GM12865 (cell line): ENCODE measurements at regions not wholly inside any gene's neighbourhood (a gene's known extent, or its start where the extent isn't known, plus 50 kb on each side); places are given as distances from the start of the nearest gene placed in this dataset.
"Not testable (repeated sequence)": the region's sequence is repeated elsewhere in the genome, so short reads cannot be mapped to it uniquely, and the experiment has no call there.

ENCODE experiments used
- DNase-seq: peaks from one replicate; pipeline ENCODE4 v3.0.0; 2010; ENCODE audit warnings: low read depth
- H3K4me3 ChIP-seq: 2 replicates; pipeline ENCODE4 v1.5.1; 2011; ENCODE audit warnings: mild to moderate bottlenecking, low read depth, low read length, control low read depth

DNA sequence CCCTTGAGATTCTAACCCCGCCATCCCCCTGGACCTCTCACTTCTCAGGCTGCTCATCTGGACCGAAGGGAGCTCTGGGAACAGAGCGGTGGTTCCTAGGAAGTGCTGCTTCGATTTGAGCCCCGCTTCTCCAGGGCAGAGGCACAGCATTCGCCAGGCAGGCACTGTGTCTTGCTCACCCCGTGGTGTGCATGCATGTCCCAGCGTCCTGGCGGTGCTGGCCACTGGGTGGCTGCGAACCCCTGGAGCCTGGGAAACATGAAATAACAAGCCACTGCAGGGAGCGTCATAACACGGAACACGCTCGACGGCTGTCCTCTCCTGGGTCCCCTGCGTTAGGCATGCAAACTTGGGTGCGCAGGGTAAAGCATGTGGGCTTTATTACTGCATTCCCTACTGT lies 4040.3 kb upstream of the TPTE start:
- not testable (repeated sequence) for DNase-seq, H3K4me3 ChIP-seq

DNA sequence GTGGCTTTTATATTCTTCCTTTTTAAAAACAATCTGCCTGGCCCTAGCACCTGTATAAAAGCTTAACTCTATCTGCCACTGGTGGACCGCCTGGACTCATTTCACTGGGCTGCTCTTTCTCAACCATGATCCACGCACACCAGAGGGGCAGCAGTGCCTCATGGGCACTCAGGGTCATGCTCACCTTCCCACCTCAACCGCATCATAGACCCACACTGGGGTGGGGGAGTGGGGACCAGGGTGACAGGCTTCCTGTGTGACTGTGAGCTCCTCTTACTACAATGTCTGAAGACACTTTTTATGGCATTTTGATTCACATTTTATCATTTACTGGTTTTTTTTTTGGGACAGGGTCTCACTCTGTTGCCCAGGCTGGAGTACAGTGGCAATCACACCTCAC lies 4038.8 kb upstream of the TPTE start:
- not testable (repeated sequence) for DNase-seq, H3K4me3 ChIP-seq

DNA sequence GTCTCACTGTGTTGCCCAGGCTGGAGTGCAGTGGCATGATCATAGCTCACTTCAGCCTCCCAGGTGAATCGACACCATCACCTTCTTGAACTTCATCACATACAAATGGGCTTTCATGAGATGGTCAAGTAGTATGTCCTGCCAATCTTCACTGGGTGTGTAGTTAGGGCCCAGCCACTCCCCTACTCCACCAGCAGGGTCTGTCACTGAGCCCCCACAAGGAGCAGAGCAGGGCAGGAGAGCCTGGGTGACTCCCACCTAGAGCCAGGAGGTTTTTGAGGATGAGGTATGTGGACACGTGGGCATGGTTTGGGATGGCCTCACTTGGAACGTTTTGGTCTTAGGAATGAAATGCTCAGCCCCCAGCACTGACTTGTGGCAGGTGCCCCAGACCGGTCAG lies 4037.7 kb upstream of the TPTE start:
- not testable (repeated sequence) for DNase-seq, H3K4me3 ChIP-seq

DNA sequence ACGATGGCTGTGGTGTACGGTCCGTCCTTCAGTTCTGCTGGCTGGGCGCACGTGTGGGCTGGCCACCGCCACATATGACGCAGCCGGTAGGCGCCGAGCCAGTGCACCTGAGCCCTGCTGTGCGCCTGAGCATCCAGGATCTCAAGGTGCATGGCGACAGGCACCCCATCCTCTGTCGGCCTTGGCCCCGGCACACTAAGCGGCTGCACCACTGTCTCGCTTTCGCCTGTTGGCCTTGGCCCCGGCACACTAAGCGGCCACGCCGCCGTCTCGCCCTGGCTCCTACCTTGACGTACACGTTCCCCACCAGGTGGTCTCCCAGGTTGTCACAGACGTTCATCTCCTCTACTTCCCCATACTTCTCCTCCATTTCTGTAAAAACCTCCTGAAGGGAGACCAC lies 4034.6 kb upstream of the TPTE start:
- not testable (repeated sequence) for H3K4me3 ChIP-seq, DNase-seq

DNA sequence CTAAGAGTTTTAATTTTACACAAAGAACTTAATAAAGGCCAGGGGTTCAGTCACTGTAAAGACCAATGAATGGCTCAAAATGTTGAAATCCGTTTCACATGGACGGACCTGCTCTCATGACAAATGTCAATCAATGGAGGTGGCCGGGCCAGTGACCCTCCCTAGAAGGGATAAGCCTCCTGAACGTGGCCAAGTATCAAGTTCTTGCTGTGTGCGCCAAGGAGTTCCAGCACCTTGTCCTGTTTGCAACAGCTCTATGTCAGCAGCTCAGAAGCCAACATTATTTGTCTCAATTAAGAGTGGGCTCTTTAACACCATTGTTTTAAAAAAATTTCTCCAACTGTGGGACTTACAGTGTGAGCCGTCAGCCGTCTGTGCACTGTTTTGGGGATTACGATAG lies 4028.7 kb upstream of the TPTE start:
- not testable (repeated sequence) for DNase-seq, H3K4me3 ChIP-seq

DNA sequence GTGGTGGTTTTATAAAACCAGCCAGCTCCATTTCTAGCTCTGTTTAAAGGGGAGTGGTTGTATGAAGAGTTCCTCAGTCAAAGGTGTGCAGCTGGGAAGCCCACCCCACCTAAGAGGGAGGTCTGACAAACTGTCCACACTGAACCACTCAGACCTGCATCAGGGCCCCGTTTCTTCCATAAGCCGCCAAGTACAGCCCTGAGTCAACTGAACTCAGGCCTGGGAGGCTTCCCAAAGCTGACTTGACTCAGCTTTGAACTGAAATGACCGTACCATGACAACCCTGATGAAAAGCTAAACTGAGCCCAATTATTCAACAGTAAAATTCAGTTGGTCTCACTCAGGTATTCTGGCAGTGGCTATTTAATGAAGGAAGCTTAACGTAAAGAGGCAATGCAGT lies 4027.4 kb upstream of the TPTE start:
- DNase-seq, H3K4me3 ChIP-seq: not testable (repeated sequence)

DNA sequence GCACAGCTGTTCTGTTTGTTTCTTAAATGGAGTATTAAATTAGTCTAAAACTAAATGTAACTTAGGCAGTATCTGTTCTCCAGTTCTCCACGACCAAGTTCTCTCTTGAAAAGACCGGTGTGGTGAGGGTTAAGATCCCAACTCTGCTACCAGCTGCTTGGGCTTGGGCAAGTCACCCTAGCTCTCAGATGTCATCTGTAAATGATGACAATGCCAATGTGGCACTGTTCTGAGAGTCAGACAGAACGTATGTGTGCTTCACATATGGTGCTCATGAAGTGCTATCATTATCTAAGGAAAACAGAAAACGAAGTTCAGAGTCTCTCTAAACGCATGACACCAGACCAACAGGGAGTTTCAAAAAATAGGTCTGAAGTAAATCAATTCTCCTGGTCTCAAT lies 4025.0 kb upstream of the TPTE start:
- not testable (repeated sequence) for H3K4me3 ChIP-seq

DNA sequence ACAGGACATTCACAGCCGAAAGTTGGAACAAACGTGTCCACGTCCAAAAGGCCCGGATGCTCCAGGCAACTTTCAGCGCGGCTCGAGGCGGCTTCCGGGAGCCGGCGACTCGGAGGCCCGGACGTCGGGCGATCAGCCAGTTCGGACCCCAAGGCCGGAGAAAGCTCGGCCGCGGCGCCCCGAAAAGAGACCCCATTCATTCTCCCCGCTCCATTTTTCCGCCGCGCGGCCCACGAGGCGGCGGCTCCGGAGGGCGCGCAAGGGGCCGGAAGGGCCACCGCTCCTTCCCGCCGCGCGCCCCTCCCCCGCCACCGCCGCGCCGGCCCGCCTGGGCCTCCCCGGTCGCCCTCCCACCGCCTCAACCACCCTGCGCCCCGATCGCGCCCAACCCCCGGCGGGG lies 4022.7 kb upstream of the TPTE start:
- DNase-seq = peak; percentile 37
- peak overlapping the region; percentile 60 for H3K4me3 ChIP-seq

More for the DNA sequence above, 4025.0 kb upstream of the TPTE start:
- not testable (repeated sequence) for DNase-seq

DNA sequence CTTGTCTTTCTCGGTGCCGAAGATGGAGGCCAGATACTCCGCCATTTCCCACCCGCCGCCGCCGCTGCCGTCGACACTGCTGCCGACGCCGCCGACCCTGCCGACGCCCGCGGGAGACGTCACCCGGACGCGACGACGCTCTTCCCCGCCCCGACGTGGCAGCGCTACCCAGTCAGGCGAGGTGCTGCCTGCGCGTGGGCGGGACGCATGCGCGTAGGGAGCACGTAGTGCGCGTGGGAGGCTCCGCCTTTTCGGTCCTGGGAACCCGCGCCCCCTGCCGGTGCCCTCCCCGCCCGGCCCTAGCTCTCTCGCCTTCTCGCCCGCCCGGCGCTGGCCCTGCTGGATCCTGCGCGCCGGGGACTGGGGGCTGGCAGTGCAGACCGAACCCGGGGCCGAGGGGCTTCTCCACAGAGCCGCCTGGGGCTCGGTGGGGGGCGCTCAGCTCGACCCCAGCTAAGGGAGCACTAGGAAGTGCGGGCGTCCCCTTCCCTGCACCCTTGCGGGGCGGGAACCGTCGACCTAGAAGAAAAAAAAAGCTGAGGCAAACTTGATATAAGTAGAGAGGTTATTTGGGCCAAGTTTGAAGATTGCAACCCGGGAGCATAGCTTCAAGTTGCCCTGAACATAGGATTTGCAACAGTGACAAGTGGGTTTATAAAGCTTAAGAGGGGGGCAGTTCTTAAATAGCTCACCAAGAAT lies 4022.1 kb upstream of the TPTE start:
- H3K4me3 ChIP-seq, DNase-seq: not testable (repeated sequence)

DNA sequence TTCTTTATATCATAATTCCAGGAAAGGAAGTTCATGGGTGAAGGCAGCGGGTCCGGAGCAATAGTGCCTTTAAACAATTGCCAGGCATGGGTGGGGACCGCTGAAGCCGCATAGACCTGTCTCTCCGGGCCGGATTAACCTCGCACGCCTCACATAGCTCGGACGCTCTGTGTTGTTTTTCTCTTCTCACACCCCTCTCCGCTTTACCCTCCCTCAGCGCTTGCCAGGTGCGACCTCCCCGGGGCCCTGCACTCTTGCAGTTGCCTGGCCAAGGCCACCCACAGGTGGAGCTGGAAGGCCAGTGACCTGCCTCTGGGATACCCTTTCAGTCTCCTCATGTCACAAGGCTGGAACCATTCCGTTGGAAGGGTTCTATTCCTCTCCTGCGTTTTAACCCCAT lies 4021.5 kb upstream of the TPTE start:
- DNase-seq, H3K4me3 ChIP-seq: not testable (repeated sequence)

DNA sequence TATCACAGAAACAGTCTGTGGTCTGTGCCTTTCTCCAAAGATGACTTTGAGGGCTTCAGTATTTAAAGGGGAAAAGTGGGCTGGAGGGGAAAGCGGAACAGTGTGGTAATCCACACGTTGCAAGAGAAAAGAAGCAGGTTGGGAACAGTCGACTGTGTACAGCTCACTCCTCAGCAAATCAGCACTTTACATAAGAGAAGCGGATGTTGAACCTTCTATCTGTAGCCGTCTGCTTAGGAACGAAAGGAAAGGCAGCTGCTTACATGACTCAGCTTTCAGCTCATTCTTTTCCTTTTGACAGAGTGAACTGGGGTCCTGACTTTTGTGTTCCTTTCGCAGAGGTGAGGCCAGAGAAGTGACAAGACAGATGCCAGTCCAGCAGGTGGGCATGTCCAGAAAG lies 4020.7 kb upstream of the TPTE start:
- DNase-seq, H3K4me3 ChIP-seq: not testable (repeated sequence)

DNA sequence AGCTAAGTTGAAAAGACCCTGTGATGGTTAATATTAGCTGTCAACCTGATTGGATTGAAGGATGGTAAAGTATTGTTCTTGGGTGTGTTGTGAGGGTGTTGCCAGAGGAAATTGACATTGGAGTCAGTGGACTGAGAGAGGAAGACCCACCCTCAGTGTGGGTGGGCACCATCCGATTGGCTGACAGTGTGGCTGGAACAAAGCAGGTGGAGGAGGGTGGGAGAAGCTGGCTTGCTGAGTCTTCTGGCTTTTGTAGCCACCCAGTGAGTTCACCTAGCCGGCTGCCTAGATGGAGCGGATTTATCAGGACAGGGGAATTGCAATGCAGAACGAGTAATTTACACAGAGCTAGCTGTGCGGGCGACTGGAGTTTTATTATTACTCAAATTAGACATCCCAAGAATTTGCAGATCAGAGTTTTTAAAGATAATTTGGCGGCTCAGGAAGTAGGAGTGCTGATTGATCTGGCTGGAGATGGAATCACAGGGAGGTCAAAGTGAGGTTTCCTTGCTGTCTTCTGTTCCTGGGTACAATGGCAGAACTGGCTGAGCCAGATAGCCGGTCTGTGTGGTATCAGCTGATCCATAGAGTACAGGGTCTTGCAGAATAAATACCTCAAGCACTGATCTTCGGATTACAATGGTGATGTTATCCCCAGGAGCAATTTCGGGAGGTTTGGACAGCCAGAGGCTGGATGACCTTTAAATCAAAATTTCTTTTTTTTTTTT lies 4015.1 kb upstream of the TPTE start:
- H3K4me3 ChIP-seq, DNase-seq: not testable (repeated sequence)

DNA sequence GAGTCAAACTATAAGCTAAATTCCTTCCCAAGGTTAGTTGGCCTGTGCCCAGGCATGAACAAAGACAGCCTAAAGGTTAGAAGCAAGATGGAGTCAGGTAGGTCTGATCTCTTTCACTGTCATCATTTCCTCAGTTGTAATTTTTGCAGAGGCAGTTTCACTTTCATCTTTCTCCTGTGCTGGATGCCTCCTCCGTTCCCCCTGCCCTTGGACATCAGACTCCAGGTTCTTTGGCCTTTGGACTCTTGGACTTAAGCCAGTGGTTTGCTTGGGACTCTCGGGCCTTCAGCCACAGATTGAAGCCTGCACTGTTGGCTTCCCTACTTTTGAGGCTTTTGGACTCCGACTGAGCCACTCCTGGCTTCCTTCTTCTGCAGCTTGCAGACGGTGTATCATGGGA lies 4013.8 kb upstream of the TPTE start:
- not testable (repeated sequence) for DNase-seq, H3K4me3 ChIP-seq

DNA sequence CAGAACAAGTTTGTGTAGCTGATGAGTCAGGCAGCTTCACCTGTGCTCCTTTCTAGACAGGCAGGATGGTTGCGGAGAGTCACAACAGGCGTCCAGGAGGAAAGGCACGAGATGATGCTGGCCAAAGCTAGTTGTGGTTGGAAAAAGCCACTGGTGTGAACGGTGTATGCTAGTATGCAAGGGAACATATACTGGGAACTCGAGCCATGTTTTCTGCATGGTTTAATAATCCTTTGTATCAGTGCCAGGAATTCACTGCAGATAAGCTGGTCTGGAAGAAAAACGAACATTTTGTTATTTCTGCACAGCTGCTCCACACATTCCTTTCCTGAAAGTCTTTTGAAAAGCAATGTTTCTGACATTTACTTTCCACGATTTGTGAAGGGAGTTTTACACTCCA lies 3999.6 kb upstream of the TPTE start:
- not testable (repeated sequence) for H3K4me3 ChIP-seq, DNase-seq

DNA sequence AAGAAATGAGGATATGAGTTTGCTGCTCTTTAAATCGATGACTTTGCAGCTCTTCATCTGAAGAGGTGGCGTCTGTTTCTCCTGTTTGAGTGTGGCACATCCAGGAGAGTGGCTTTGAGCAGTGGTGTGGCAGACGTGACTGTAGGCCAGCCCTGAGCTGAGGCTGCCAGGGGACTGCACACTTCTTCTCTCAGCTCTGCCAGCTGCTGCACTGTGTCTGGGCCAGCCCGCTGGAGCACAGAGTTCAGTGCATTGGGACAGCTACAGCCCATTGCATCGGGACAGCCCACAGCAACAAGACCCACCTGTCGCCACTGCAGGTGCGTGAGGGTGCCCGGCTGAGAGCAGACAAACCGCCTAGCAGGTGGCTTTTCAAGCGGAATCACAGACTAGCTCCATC lies 3995.2 kb upstream of the TPTE start:
- DNase-seq = not testable (repeated sequence)

DNA sequence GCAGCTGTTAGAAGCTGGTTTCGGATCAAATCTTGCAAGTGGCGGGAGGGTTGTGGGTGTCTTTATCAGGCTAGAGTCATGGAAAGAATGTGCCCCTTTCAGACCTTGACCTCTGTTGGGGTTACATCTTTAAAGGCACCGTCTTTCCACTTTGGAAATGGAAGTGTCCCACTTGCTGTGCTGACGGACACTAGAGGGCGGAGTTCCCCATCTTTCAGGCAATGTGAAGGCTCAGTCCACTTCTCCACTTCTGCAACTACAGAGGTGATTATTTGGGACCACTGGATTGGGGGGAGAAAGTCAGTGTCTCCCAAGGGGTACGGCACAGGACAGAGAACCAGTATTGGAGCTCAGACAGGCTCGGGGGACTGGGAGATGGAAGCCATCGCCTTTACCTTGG lies 3990.7 kb upstream of the TPTE start:
- DNase-seq, H3K4me3 ChIP-seq: not testable (repeated sequence)

More for the DNA sequence above, 3995.2 kb upstream of the TPTE start:
- not testable (repeated sequence) for H3K4me3 ChIP-seq

DNA sequence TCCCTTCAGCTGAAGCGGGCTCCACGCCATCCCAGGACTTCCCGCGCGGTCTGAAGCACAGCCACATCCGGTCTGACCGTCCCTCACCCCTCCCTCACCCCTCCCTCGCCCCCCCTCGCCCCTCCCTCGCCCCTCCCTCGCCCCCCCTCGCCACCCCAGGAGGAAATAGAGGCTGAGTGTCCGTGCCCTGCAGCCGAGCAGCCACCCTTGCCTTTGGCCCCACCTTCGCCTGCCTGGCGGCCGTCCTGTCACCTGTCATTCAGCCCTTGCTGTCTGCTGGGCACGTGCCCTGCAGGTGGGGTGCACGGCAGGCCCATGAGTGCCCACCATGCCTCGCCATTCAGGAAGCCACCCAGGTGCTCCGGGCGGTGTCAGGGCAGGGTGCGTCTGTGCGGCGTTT lies 3988.1 kb upstream of the TPTE start:
- DNase-seq, H3K4me3 ChIP-seq: not testable (repeated sequence)

DNA sequence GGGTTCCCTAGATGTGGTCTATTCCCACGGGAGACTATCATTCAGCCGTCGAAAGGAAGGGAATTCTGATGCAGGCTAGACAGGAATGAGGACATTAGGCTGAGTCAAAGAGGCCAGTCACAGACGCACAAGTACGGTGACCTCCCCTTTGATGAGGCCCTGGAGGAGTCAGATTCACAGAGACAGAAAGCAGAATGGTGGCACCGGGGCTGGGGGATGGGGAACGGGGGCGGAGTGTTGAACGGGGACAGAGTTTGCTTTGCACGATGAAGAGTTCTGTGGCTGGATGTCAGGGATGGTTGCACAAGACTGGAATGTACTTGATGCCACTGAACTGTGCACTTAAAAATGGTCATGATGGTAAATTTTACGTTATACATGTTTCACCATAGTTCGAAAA lies 3983.1 kb upstream of the TPTE start:
- not testable (repeated sequence) for DNase-seq, H3K4me3 ChIP-seq

DNA sequence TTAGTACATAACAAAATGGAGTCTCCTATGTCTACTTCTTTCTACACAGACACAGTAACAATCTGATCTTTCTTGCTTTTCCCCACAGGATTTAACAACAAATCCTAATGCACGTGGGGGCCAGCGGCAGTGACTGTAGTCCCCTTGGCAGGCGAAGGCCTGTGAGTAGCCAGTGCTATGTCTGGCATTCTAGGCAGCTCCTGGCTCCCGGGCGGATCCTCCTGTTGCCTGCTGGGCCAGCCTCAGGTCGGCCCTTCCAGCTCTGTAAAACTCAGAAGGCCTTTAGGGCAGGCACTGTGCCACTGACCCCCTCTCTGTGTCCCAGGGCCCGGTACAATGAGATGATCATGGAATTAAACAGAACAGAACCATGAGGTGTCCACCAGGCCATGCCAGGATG lies 3981.7 kb upstream of the TPTE start:
- not testable (repeated sequence) for DNase-seq, H3K4me3 ChIP-seq

DNA sequence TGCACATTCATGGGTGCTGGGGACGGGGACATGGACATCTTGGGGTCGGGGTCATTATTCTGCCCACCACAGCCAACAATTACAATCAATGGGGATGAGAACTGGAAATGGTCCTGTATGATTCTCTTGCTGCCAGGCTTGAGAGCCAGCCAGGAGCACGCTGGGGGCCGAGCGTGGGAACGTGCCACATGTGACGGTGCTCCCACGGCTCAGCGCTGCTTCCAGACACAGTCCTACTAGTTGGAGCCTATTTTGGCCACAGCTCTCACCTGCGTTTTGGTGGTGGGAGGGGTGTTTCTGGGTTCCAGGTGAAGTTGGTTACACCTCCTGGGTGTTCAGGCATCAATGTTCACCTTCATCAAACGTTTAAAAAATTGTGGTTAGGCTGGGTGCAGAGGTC lies 3980.3 kb upstream of the TPTE start:
- not testable (repeated sequence) for H3K4me3 ChIP-seq, DNase-seq

DNA sequence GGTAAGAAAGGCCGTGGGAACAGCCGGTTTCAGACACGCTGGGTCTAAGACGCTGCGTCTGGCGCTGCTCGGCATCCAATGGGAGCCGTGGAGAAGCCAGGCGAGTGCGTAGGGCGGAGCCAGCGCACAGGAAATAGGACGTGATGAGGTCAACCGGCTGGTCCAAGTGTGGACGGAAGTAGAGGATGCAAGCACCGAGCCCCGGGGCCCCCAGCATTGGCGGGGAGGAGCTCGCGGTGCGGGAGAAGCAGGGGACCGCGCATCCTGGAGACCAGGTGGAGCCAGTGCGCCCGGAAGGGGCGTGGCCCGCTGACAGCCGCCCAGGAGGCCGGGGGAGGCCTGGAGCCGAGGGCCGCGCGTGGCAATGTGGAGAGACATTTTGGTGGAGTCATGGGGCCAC lies 3976.1 kb upstream of the TPTE start:
- DNase-seq, H3K4me3 ChIP-seq: not testable (repeated sequence)
